HK-2 (cell line): ENCODE measurements at regions not wholly inside any gene's neighbourhood (a gene's known extent, or its start where the extent isn't known, plus 50 kb on each side); places are given as distances from the start of the nearest gene placed in this dataset.

Experiments
- DNase-seq: peaks from one replicate; pipeline ENCODE4 v3.0.0-alpha.2; 2018; ENCODE audit not compliant: unreplicated experiment

- DNase-seq, result no peak
Observed at GRCh38 chr5:58153255-58153654, 306.6 kb downstream of the PLK2 start.

GRCh38 chr5:58151414-58151813 lies 308.5 kb downstream of the PLK2 start:
- no peak for DNase-seq

- no peak for DNase-seq
Observed at GRCh38 chr5:58150926-58151325, 309.0 kb downstream of the PLK2 start.

- no peak for DNase-seq
Observed at GRCh38 chr5:58149746-58150145, 310.1 kb downstream of the PLK2 start.

GRCh38 chr5:58149345-58149744 lies 310.5 kb downstream of the PLK2 start:
- DNase-seq, result peak; percentile 13

- DNase-seq, result no peak
Observed at GRCh38 chr5:58148254-58148775, 311.6 kb downstream of the PLK2 start.

- DNase-seq, result no peak
Observed at GRCh38 chr5:58145397-58145934, 314.4 kb downstream of the PLK2 start.

GRCh38 chr5:58143727-58144126 lies 316.2 kb downstream of the PLK2 start:
- no peak for DNase-seq

- no peak for DNase-seq
Observed at GRCh38 chr5:58143181-58143580, 316.7 kb downstream of the PLK2 start.

- no peak for DNase-seq
Observed at GRCh38 chr5:58138791-58139190, 321.1 kb downstream of the PLK2 start.

GRCh38 chr5:58136406-58136805 lies 323.5 kb downstream of the PLK2 start:
- DNase-seq, result no peak

GRCh38 chr5:58135571-58136335 lies 324.1 kb downstream of the PLK2 start:
- no peak for DNase-seq

GRCh38 chr5:58133631-58134296 lies 326.1 kb downstream of the PLK2 start:
- no peak for DNase-seq

GRCh38 chr5:58133216-58133615 lies 326.7 kb downstream of the PLK2 start:
- DNase-seq, result no peak

- no peak for DNase-seq
Observed at GRCh38 chr5:58127255-58128220, 332.3 kb downstream of the PLK2 start.

- no peak for DNase-seq
Observed at GRCh38 chr5:58123501-58123900, 336.4 kb downstream of the PLK2 start.

- DNase-seq, result no peak
Observed at GRCh38 chr5:58122848-58123392, 337.0 kb downstream of the PLK2 start.

- no peak for DNase-seq
Observed at GRCh38 chr5:58122157-58122556, 337.7 kb downstream of the PLK2 start.

- no peak for DNase-seq
Observed at GRCh38 chr5:58121391-58121790, 338.5 kb downstream of the PLK2 start.

GRCh38 chr5:58117542-58117941 lies 342.3 kb downstream of the PLK2 start:
- DNase-seq, result no peak

GRCh38 chr5:58116346-58116745 lies 343.5 kb downstream of the PLK2 start:
- DNase-seq, result no peak
